Activated CD4-positive, alpha-beta T cell treated with anti-CD3 and anti-CD28 coated beads, Interleukin-2, Interleukin-6, amounts not matched to agents 100 ng/mL and 50 ng/mL, durations not matched to agents 16 hours and 8 hours (primary cell): ENCODE measurements at regions not wholly inside any gene's neighbourhood (a gene's known extent, or its start where the extent isn't known, plus 50 kb on each side); places are given as distances from the start of the nearest gene placed in this dataset.
A peak's percentile ranks its signal among the peaks of the same experiment; 100 is the strongest.
"Not testable (repeated sequence)": the region's sequence is repeated elsewhere in the genome, so short reads cannot be mapped to it uniquely, and the experiment has no call there.

Source experiments
- DNase-seq: peaks from one replicate; pipeline ENCODE4 v3.0.0-alpha.2; 2020

DNA sequence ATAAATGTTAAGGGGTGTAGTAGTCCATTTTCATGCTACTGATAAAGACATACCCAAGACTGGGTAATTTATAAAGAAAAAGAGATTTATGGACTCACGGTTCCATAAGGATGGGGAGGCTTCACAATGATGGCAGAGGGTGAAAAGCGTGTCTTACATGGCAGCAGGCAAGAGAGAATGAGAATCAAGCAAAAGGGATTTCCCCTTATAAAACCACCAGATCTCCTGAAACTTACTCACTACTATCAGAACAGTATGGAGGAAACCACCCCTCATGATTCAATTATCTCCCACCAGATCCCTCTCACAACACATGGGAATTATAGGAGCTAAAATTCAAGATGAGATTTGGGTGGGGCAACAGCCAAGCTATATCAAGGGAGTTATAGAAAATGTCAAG, 329.2 kb downstream of the DTHD1 start:
- DNase-seq, result peak; percentile 0

DNA sequence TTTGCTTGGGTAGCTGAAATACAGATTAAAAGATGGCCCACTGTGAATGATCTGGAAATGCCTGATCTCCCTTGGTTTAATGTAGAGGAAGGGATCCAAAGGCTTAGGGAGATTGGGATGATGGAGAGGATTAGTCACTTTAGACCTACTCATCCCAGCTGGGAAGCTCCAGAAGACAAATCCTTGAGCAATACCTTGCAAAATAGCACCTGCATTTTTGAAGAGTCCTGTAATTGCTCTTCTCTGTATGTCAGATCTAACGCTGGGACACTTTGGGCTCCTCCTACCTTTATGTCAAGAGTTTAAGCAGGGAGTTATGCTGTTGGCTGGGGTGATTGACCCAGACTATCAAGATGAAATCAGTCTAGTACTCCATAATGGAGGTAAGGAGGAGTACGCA, 331.7 kb downstream of the DTHD1 start:
- not testable (repeated sequence) for DNase-seq

DNA sequence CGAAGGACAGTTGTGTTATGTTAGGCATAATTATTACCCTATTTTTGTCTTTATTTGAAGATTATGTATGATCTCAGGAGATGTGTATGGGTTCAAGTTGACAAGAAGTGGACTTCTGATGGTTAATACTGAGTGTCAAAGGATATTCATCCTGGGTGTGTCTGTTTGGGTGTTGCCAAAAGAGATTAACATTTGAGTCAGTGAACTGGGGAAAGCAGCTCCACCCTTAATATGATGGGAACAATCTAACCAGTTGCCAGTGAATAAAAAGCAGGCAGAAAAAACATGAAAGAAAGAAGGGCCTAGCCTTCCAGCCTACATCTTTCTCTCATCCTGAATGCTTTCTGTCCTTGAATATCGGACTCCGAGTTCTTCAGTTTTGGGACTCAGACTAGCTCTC, 332.6 kb downstream of the DTHD1 start:
- no peak for DNase-seq

GRCh38 chr4:36618102-36618501, 336.7 kb downstream of the DTHD1 start:
- DNase-seq, result no peak

GRCh38 chr4:36624030-36624429, 342.6 kb downstream of the DTHD1 start:
- no peak for DNase-seq

DNA sequence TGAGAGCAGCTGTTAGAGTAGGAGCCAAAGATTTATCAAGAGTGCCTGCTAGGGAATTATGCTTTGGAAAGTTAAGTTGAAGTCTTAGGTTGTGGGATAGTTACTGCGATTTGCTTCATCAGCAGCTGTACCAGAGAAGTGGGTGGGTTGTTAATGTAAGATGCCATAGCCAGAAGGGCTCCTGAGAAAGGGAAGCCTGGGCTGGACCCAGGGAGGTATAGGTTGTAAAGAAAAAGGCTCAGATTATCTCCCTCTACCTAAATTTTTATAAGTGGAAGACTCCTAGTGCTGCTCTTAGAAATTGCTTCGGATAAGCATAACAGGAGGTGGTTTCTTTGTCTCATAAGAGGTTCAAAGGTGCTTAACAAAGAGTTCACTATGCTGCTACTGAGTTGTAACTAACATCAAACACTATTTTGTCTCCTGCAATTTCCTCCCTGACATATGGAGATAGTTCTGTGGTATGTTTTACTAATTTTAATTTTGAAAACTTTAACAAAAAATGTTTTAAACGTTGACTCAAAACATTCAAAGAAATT, 356.9 kb downstream of the DTHD1 start:
- no peak for DNase-seq

- DNase-seq, result no peak
Measured at GRCh38 chr4:36640876-36641275, 359.5 kb downstream of the DTHD1 start.

DNA sequence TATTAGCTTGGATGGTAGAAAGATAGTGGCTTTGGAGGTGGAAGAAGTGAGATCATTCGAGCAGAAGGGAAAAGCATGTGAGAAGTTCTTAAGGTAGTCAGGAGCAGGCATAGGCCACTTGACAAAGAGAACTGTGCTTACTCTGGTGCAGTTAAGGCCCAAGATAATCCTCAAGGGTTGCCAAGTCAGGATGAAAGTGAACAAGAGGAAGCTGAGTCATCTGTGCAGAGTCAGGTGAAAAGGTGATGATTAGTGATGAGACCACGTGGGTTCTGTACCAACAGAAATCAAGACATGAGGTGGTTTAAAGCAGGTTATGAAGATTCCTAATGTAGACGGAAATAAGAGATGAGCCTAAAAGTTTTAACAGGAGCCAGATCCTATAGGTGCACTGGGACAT, 369.8 kb downstream of the DTHD1 start:
- peak; percentile 76 for DNase-seq

DNA sequence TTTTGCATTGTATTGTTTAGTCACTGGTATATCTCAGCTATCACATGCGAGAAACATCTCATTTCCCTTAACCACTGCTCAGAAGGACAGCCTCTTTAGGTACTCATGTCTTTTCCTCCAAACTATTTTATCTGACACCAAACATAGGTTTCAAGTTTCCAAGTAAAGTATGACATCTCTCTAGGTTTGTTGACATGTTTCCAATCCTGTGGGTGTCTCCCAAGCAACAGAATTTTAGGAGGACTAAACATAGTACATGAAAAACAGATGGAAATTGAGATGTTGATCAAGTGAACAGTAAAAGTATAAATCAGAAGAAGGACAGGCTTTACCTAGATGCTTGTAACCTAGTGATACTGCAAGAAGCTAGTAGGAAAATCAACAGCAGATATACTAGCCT, 371.4 kb downstream of the DTHD1 start:
- DNase-seq, result no peak

DNA sequence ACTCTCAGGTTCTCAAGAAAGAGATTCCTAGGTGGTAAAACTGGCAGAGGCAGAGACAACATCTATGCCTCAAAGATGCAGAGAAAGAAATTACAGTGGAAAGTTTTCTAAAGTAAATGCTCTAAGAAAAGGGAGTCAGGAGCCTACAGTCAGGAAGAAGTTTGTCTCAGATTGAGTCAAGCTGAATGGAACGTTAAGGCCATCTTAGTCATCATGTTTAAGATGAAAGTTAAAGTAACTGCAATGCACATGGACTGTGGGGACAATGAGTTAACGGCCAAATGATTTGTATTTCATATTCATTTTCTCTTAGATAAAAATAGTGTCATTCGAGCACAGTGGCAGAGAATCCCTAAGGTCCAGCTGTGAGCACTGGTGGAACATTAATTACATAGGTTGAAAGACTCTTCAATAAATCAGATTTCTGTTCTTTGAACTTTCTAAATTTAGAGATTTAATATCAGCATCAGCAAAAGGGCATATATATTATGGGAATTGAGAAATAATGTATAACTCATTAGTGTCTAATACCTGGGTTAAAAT, 384.6 kb downstream of the DTHD1 start:
- no peak for DNase-seq

GRCh38 chr4:36675436-36675835, 394.0 kb downstream of the DTHD1 start:
- no peak for DNase-seq

GRCh38 chr4:36676139-36677050, 395.0 kb downstream of the DTHD1 start:
- DNase-seq, result no peak

GRCh38 chr4:36677112-36677511, 395.7 kb downstream of the DTHD1 start:
- no peak for DNase-seq

DNA sequence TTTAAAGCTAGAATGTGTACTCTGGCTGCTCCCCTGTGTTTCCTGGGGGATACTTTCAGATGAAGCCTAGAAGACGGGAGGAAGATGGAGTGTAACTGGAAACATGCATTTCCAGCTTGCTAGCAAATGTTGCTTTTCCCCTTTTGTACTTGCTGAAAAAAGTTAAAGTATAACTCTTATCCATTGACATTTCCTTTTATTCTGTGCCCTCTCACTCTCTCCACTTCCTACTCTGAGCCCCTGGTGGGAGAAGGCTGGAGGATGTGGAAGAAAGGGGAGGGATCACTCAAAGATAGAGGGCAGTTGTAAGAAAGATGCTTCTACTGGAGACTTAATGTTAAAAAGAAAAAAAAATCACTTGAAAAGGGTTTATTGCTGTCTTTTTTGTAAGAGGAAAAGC, 396.5 kb downstream of the DTHD1 start:
- DNase-seq, result no peak

DNA sequence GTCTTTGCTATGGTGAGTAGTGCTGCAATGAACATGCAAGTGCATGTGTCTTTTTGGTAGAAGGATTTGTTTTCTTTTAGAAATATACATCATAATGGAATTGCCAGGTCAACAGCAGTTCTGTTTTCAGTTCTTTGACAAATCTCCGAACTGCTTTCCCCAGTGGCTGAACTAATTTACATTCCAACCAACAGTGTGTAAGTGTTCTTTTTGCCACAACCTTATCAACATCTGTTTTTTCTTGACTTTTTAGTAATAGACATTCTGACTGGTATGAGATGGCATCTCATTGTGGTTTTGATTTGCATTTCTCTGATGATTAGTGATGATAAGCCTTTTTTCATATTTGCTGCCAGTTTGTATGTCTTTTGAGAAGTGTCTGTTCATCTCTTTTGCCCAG, 406.3 kb downstream of the DTHD1 start:
- no peak for DNase-seq

DNA sequence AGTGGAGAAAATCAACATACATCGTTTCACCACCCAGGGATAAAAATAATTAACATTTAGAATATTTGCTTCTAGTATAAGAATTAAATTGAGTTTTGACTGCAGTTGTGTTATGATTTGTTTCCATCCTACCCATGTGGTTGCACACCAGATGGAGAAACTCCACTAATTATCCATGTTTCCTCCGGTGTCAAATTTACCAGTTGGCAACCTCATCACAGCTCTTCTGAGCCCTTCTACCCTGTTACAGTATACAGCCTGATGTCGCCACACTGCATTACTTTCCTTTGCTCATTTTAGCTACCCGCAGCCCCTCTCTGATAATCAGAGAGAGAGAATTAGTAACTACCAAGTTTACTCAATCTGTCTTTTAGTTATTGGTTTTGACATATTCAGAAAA, 411.2 kb downstream of the DTHD1 start:
- DNase-seq, result no peak

DNA sequence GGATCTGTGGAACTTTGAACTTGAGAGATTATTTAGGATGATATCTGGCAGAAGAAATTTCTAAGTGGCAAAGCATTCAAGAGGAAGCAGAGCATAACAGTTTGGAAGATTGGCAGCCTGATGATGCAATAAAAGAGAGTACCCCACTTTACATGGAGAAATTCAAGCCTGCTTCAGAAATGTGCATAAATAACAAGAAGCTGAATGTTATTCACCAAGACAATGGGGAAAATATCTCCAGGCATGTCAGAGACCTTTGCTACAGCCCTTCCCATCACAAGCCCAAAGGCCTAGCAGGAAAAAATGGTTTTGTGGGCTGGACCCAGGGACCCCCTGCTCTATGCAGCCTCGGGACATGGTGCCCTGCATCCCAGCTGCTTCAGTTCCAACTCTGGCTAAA, 420.8 kb downstream of the DTHD1 start:
- DNase-seq, result no peak

GRCh38 chr4:36704289-36704688, 422.9 kb downstream of the DTHD1 start:
- DNase-seq, result no peak

GRCh38 chr4:36709991-36710390, 428.6 kb downstream of the DTHD1 start:
- DNase-seq, result no peak

- no peak for DNase-seq
Measured at GRCh38 chr4:36712013-36712412, 430.6 kb downstream of the DTHD1 start.

DNA sequence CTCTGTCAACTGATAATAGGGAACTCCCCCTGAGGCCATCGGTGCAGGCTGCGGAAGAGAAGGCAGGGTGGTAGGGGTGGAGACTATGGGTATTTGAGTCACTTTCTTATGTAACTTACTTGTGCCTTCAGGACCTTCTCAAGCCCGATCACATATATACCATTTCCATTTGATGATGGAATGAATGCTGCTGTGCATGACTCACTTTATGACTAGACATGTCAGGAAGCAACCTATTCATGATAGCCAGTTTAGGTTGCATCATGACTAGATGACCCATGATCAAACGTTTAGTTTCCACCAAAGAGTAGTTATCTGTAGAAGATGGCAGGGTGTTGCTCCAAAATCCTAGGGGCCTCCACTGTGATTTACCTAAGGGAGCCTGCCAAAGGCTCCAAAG, 435.5 kb downstream of the DTHD1 start:
- no peak for DNase-seq

GRCh38 chr4:36719425-36719824, 438.0 kb downstream of the DTHD1 start:
- DNase-seq, result no peak

- no peak for DNase-seq
Measured at GRCh38 chr4:36722986-36723385, 441.6 kb downstream of the DTHD1 start.

- no peak for DNase-seq
Measured at GRCh38 chr4:36734334-36734733, 452.9 kb downstream of the DTHD1 start.

DNA sequence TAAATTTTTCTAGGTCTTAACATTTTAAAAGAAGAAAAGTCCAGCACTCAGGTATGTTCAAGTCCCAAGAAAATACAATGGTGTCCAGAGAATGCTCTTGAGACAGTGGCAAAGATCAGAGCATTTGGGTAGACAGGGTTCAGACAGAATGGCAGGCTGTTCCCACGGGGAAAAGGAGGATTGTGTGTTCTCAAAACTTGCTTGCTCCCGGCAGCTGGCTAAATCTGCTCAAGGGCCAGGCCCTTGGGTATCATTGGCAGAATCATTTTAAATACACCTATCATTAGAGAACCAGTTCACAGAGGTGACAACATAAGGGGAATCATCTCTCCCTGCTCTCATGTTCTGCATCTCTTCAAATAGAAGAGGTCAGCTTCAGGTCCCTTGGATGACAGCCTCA, 456.3 kb downstream of the DTHD1 start:
- DNase-seq, result no peak
